GM21786 (cell line): ENCODE measurements at regions not wholly inside any gene's neighbourhood (a gene's known extent, or its start where the extent isn't known, plus 50 kb on each side); places are given as distances from the start of the nearest gene placed in this dataset.
A peak's percentile ranks its signal among the peaks of the same experiment; 100 is the strongest.

Experiments used
- ATAC-seq: cut with Tn5 transposase; IDR thresholded peaks from one replicate; pipeline ENCODE4 v1.9.1; 2021; ENCODE audit not compliant: unreplicated experiment

DNA sequence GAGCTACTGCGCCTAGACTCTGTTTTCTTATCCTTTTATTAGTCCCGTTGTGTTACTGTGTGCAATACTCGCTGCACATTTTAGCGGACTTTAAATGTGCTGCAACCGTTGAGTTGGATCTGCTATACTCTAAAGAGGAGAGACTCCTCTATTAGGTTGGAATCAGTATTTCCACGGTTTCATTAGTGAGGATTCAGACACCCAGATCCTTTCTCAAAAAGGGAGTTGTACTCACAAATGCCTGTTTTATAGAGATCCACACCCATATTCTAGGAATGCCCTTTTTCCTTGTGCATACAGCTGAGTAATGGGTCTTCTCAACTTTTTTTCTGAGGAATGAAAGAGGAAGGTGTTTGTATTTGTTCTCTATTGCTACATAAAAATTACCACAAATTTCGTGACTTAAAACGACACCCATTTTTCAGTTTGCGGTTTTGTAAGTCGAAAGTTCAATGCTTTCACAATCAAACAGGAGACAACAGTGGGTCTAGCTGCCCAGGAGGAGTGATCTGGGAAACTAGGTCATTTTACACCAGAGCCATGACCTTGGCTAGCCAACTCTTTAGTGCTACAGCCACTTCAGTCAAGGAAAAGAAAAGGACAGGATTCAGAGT is 52.8 kb upstream of the SLC44A1 start:
- peak; percentile 76 for ATAC-seq

DNA sequence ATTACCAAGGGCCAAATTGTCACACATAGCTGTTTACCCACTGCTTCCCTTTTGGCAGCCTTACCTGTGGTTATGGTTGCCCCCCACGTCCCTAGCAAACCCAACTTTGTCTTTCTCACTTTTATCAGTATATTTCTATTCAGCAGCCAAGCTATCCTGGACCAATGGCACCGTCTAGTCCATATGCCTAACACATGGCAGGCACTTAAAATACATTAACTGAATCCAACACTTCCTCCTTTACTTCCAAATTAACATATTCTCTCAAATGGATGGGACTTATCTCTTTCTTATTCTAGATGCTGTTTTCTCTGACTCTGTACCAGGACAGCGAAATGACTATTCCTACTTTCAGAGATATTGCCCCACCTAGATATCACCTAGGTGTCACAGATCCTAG is 50.9 kb upstream of the SLC44A1 start:
- ATAC-seq = no peak

DNA sequence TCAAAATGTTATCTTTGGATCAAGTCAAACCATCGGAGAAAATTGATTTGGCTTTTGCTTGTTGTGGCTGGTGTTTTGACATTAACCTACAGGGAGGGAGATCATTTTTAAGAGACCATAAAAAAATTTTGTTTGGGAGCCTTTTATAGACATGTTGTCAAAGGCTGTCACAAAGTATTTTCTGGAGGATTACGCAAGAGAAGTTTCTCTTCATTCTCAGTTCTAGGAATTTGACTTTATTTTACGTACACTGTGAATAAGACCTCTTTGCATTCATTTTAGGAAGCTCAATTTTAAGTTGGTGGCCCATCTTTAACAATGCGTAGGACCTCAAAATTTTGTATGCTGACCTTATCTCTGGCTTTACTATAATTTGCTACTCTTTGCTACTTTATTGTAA is 50.2 kb upstream of the SLC44A1 start:
- no peak for ATAC-seq
